ENCODE measurements at regions not wholly inside any gene's neighbourhood (a gene's known extent, or its start where the extent isn't known, plus 50 kb on each side); places are given as distances from the start of the nearest gene placed in this dataset.

GRCh38 chr13:32917504-32917903, 98.7 kb upstream of the KL start (continued):
- TF ChIP-seq USF1 (IDR thresholded peaks at IDR 0.05; ENCODE audit: borderline replicate concordance, extremely low read length, insufficient read depth, low read depth, low read length) (no peak), ELK1 (IDR thresholded peaks at IDR 0.05; ENCODE audit: low read depth, low read length) (no peak), FOXM1 (IDR thresholded peaks at IDR 0.05; ENCODE audit: low read depth, low read length) (0 out of 2 replicates have a peak, but pooled peaks have one; percentile 34), CREM (IDR thresholded peaks at IDR 0.05; ENCODE audit: low read depth) (peak; percentile 45; the same call in 1 of the 2 replicates), CTCF (IDR thresholded peaks at IDR 0.05 in 2 of 3, conservative IDR thresholded peaks at IDR 0.05 in 1 of 3; ENCODE audit: control insufficient read depth in 2 of 3, extremely low read depth in 1 of 3, insufficient read depth in 1 of 3, low read depth in 3 of 3, low read length in 3 of 3) (no peak), NFYA (IDR thresholded peaks at IDR 0.05; ENCODE audit: borderline replicate concordance, low read depth, low read length) (no peak), PAX5 (IDR thresholded peaks at IDR 0.05; ENCODE audit: borderline replicate concordance, low read depth, low read length) (no peak), MTA2 (IDR thresholded peaks at IDR 0.05; ENCODE audit: low read depth) (peak; percentile 41), SP1 (IDR thresholded peaks at IDR 0.05; ENCODE audit: low read depth, low read length) (no peak), JUND (IDR thresholded peaks at IDR 0.05; ENCODE audit: low read depth, low read length) (no peak), ZNF24 (IDR thresholded peaks at IDR 0.05) (no peak), USF2 (IDR thresholded peaks at IDR 0.05; ENCODE audit: borderline replicate concordance, low read depth, low read length) (no peak), ESRRA (IDR thresholded peaks at IDR 0.05; ENCODE audit: low read length) (peak; percentile 24; the same call in 1 of the 2 replicates), BACH1 (IDR thresholded peaks at IDR 0.05; ENCODE audit: borderline replicate concordance) (no peak), EED (IDR thresholded peaks at IDR 0.05; ENCODE audit: low read depth) (0 out of 2 replicates have a peak, but pooled peaks have one; percentile 32), IKZF2 (IDR thresholded peaks at IDR 0.05) (peak; percentile 25 to 50; a peak in 1 of 4 replicates), KLF5 (IDR thresholded peaks at IDR 0.05; ENCODE audit: partially characterized antibody) (no peak), RUNX3 (IDR thresholded peaks at IDR 0.05; ENCODE audit: low read length) (peak; percentile 51), STAT1 (conservative IDR thresholded peaks at IDR 0.05) (no peak), SREBF1 (IDR thresholded peaks at IDR 0.05; ENCODE audit: low read length) (no peak), PRDM15 (CRISPR knock-in tag; IDR thresholded peaks at IDR 0.05) (no peak), SUZ12 (IDR thresholded peaks at IDR 0.05; ENCODE audit: unreplicated experiment) (no peak), ETV6 (conservative IDR thresholded peaks at IDR 0.05 in 1 of 2, IDR thresholded peaks at IDR 0.05 in 1 of 2; ENCODE audit: borderline replicate concordance in 1 of 2, low read depth in 1 of 2) (0 out of 4 replicates have a peak, but pooled peaks of 1 of the 2 experiments have one; percentile 50), CHD1 (IDR thresholded peaks at IDR 0.05; ENCODE audit: low read depth, low read length) (no peak)
